ENCODE measurements at regions not wholly inside any gene's neighbourhood (a gene's known extent, or its start where the extent isn't known, plus 50 kb on each side); places are given as distances from the start of the nearest gene placed in this dataset.

GRCh38 chr21:22044431-22044830, 1046.2 kb downstream of the NCAM2 start:
- DNase-seq, result no peak

DNA sequence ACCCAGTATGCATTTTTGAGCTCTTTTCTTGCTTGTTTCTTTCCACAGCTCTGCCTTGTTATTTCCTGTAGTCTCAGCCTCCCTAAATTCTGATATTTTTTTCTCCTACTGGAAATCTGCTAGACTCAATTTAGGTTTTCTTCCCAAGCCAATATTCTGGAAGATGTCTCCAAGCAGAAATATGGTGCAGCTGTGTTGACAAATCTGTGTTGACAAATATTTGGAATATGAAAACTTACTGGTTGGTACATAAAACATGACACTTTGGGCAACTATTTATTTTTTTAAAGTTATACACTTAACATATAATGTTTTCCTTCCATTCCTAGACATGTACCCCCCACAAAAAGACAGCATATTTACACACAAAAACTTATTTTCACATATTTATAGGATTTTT, 1048.4 kb downstream of the NCAM2 start:
- no peak for DNase-seq

DNA sequence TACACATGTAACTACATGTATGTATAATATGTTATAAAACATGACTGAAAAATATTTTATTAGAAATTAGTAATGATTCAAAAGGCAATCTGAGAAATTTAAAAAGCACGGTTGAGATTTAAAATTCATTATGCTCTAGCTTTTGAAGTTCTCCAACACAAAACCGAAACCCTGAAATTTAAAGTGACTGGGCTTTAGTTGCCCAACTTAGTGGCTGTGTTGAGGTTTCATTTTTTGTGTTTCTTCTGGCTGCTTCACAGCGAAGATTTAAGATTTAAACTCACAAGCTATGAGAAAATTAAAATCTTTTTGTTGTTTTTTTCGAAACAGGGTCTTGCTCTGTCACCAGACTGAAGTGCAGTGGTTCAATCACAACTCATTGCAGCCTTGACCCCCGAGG, 1058.7 kb downstream of the NCAM2 start:
- DNase-seq, result no peak

- no peak for DNase-seq
Measured at GRCh38 chr21:22062472-22063139, 1064.4 kb downstream of the NCAM2 start.

GRCh38 chr21:22063140-22063539, 1064.9 kb downstream of the NCAM2 start:
- no peak for DNase-seq

- no peak for DNase-seq
Measured at GRCh38 chr21:22076471-22076870, 1078.3 kb downstream of the NCAM2 start.

DNA sequence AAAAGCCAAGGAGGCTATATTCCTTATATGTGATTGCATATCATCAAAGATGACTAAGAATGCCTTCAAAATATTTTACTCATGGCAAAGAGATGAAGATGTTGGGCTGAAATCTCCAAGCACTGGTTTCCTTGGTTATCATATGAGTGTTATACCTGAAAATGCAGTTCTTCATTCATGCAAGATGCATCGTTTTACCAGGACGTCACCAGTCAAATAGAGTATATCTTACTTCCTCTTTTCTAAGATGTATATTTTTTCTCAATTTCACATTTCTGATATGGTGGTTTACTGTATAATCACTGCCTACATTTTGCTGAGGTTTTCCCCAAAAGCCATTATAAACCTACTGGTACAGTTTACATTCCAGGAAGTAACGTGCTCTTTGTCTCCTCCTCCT, 1085.7 kb downstream of the NCAM2 start:
- no peak for DNase-seq

DNA sequence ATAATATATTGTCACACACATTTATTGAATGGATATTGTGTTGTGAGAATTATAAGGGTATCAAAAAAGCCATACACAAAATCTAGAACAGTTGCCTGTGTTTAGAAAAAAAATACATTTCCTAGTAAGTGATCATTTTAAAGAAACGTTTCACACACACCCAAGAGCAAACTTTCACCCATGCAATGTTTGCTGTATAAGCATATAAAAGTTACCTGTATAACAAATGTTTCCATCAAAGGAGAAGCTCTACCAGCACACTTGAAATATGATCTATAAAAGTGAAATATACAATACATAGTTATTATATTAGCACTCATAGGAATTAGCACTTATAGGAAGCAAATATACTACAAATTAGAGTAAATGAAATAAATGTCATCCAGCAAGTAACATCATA, 1098.1 kb downstream of the NCAM2 start:
- DNase-seq, result no peak

DNA sequence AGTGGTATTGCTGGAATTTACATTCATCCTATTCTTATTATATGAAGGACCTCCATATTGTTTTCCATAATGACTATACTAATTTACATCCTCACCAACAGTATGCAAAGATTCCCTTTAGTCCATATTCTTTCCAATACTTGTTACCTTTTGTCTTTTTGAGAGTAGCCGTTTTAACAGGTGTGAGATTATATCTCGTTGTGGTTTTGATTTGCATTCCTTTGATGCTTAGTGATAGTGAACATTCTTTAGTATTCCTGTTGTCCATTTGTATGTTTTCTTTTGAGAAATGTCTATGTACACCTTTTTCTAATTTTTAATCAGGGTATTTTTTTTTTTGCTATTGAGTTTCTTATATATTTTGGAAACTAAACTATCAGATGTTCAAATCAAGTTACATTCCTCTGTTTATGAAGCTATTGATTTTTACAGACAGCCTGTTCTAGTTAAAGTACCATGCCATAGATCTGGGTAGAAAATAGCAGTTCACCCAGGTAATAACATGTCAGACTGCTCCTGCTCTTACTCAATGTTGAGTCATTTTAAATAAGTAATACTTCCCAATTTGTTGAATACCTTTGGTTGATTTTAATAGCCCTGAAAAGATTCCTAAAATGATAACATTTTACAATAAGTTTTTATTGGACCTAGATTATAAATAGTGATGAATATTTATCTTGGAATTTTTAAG, 1108.7 kb downstream of the NCAM2 start:
- no peak for DNase-seq

GRCh38 chr21:22115746-22116145, 1117.5 kb downstream of the NCAM2 start:
- DNase-seq, result no peak

DNA sequence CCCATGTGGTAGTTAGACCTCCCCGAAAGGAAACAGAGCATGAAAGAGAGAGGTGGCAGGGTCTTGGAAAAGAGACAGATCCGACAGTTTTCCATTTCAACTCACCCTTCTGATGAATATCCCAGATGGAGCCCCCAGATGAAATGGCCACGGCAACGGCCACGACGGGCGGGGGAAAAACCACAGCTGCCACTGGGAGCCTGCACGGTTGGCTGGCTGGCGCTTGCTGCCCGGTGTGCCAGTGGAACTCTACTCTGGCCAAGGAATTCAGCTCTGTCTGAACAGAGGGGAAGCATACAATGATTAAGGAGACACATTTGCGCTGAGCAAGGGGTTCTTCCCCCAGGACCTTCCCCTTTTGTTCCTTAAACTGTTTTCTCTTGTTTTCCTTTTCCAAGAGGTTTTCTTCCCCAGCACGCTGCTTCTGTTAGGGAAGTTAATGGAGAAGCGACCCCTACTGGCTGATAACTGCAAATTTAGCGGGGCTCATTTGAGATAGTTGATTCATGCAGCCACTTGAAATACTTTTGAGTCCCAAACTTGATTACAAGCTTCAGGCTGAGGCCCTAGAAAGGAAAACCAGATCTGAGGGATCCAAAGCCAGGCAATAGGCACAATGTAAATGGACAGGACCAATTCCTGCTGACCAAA, 1122.5 kb downstream of the NCAM2 start:
- no peak for DNase-seq

DNA sequence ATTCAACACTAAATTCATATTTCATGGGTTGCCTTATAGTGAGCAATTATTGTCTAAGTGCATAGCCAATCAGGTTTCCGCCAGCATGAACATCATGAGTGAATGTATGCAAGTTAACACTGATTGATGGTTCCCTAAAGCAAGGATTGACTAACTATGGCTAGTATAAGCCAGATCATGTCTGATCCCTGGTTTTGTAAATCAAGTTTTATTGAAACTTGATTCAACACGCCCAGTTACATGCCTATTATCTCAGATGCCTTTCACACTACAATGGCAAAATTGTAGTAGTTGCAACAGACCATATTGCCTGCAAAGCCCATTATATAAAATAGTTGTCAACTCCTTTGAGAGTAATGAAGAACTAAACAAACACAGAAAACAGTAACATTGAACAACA, 1127.4 kb downstream of the NCAM2 start:
- no peak for DNase-seq

- no peak for DNase-seq
Measured at GRCh38 chr21:22128671-22129070, 1130.5 kb downstream of the NCAM2 start.

DNA sequence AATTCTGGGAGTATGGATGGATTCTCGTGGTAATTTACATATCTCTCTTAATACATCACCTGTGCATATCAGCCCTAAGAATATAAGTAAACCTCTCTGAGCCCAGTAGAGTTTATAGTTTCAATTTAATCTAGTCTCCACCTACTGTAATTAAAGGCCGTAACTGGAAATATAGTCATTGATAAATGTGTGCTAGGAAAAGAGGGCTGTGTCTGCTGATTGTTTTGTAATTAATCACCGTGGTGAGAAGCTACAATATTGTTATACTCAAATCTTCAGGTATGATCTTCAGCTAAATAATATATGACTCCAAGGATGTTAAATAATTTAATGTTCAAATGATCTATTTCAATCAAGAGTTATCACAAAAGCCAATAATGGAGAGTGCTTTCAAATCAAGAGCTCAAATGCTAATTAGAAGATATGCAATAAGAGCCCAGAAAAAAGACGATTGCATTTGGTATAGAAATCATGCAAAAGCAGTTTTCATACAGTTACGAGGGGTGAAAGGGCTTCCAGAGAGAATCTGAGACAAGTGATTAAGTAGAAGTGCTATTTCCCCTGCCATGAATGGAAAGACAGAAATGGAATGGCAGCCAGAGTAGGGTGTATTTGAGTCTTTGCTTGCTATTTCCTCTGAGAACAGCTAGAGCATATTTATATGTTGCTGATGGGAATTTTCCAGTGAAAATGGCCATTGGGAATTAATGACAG, 1134.3 kb downstream of the NCAM2 start:
- DNase-seq, result no peak

GRCh38 chr21:22136740-22137139, 1138.5 kb downstream of the NCAM2 start:
- no peak for DNase-seq

DNA sequence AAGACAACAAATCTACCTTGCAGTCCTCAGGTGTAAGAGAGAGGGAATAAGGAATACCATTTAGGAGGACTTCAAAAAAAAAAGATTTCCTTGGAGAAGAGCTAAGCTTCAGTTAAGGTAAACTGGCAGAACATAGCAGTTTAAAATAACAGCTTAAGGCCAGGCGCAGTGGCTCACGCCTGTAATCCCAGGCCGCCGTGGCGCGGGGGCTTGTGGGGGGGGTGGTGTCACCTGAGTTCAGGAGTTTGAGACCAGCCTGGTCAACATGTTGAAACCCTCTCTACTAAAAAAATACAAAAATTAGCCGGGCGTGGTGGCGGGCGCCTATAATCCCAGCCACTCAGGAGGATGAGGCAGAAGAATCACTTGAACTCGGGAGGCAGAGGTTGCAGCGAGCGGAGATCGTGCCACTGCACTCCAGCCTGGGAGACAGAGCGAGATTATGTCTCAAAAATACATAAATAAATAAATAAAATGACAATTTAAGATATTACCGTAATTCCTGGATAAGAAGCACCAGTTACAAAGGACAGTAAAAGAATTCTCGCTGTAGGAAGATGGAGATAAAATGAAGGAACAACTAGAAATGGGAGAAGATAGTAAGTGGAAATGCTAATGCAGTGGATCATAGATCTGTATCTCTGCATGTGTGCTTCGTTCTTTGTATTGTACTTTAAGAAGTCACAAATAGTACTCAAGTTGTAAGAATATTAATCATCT, 1140.2 kb downstream of the NCAM2 start:
- no peak for DNase-seq

- DNase-seq, result no peak
Measured at GRCh38 chr21:22145545-22145944, 1147.3 kb downstream of the NCAM2 start.

GRCh38 chr21:22154579-22155274, 1156.5 kb downstream of the NCAM2 start:
- no peak for DNase-seq

- no peak for DNase-seq
Measured at GRCh38 chr21:22164912-22165311, 1166.7 kb downstream of the NCAM2 start.

- no peak for DNase-seq
Measured at GRCh38 chr21:22174746-22175145, 1176.5 kb downstream of the NCAM2 start.

DNA sequence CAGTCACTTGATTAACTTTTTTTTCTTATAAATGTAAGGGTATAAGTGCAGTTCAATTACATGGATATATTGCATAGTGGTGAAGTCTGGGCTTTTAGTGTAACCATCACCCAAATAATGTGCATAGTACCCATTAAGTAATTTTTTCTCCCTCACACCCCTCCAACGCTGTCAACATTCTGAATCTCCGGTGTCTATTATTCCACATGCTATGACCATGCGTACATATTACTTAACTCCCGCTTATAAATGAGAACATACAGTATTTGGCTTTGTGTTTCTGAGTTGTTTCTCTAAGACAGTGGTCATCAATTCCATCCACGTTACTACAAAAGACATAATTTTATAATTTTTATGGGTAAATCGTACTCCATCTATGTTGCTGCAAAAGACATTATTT, 1191.1 kb downstream of the NCAM2 start:
- DNase-seq, result no peak

GRCh38 chr21:22191581-22191980, 1193.4 kb downstream of the NCAM2 start:
- no peak for DNase-seq

Data from NCI-H1048 (cell line).